Panc1 (cell line): ENCODE measurements at regions not wholly inside any gene's neighbourhood (a gene's known extent, or its start where the extent isn't known, plus 50 kb on each side); places are given as distances from the start of the nearest gene placed in this dataset.

ENCODE experiments used
- ATAC-seq: fragments of 200-7000 bp; cut with Tn5 transposase; 2 replicates; pipeline ENCODE4 v1.9.1; 2020; ENCODE audit warnings: mild to moderate bottlenecking, moderate library complexity
- BruUV-seq: library from RNA; stranded (reverse); fragments of 400-500 nt; replicated peaks from 2 replicates; lab custom pipeline; 2021; lab: Mats Ljungman, UMichigan
- CTCF ChIA-PET: fragments of 300-600 bp; sonication (Branson Sonifier 250); formaldehyde crosslinking; loops from one replicate; lab custom pipeline; 2022; ENCODE audit warnings: antibody characterized with exemption; lab: Charles Lee
- POLR2A ChIA-PET: fragments of 300-600 bp; sonication (Branson Sonifier 250); formaldehyde crosslinking; loops from one replicate; lab custom pipeline; 2022; ENCODE audit warnings: antibody characterized with exemption; lab: Charles Lee
- DNase-seq: peaks from one replicate; pipeline ENCODE4 v3.0.0-alpha.2; 2010; ENCODE audit warnings: low read depth, low spot score
- H3K27ac ChIP-seq: 2 replicates; pipeline ENCODE4 v1.5.1; 2011; ENCODE audit warnings: mild to moderate bottlenecking, low read length, inconsistent platforms
- H3K27me3 ChIP-seq: fragments of 200-500 bp; sonication (Bioruptor generic); 2 replicates; pipeline ENCODE4 v1.6.0; 2014; ENCODE audit warnings: low read length, inconsistent platforms; ENCODE audit not compliant: control insufficient read depth, insufficient read depth
- H3K36me3 ChIP-seq: fragments of 200-500 bp; sonication (Bioruptor generic); 2 replicates; pipeline ENCODE4 v1.5.1; 2014; ENCODE audit warnings: inconsistent platforms, mild to moderate bottlenecking, low read length, moderate library complexity; ENCODE audit not compliant: control insufficient read depth, insufficient read depth
- H3K4me1 ChIP-seq: 2 replicates; pipeline ENCODE4 v1.5.1; 2011; ENCODE audit warnings: inconsistent platforms, mild to moderate bottlenecking, low read length, moderate library complexity; ENCODE audit not compliant: control insufficient read depth, insufficient read depth
- H3K4me3 ChIP-seq, 2 experiments: 2 replicates each; pipeline ENCODE4 v1.5.1; 2011 to 2012; ENCODE audit warnings: low read depth in 2 of 2, low read length in 2 of 2, mild to moderate bottlenecking in 2 of 2, inconsistent platforms in 1 of 2, moderate library complexity in 1 of 2
- H3K9me3 ChIP-seq: fragments of 200-500 bp; sonication (Bioruptor generic); 2 replicates; pipeline ENCODE4 v1.5.1; 2014; ENCODE audit warnings: low read depth, mild to moderate bottlenecking, inconsistent platforms, low read length, moderate library complexity; ENCODE audit not compliant: control insufficient read depth, insufficient read depth
- POLR2AphosphoS5 ChIP-seq: IDR thresholded peaks from 2 replicates; pipeline ENCODE4 v1.6.1; 2012; ENCODE audit warnings: mild to moderate bottlenecking, low read depth, low read length, moderate library complexity
- REST ChIP-seq, 2 experiments: IDR thresholded peaks; 2 replicates each; pipeline ENCODE4 v1.6.1; 2011 to 2012; ENCODE audit warnings: low read depth in 2 of 2, control low read depth in 1 of 2, low read length in 1 of 2, mild to moderate bottlenecking in 1 of 2, moderate library complexity in 1 of 2; ENCODE audit not compliant: insufficient read depth in 1 of 2
- SIN3A ChIP-seq: IDR thresholded peaks from 2 replicates; pipeline ENCODE4 v1.6.1; 2012; ENCODE audit warnings: low read depth, mild to moderate bottlenecking, low read length, moderate library complexity, borderline replicate concordance; ENCODE audit not compliant: insufficient read depth
- TCF7L2 ChIP-seq: IDR thresholded peaks from 2 replicates; pipeline ENCODE4 v1.6.1; 2011; ENCODE audit warnings: mild to moderate bottlenecking, low read depth, low read length, inconsistent platforms
- in situ Hi-C: cut with HindIII; loops from 2 replicates; pipeline ENCODE4 v1.10.0; 2016; ENCODE audit warnings: low sequenced_read_pairs, low pct_unique_long_range_greater_than_20kb
- intact Hi-C: fragments of 100-400 bp; cut with micrococcal nuclease; formaldehyde crosslinking; loops from one replicate; pipeline ENCODE4 v1.10.0; 2022; ENCODE audit not compliant: unreplicated experiment
- TF ChIP-seq, protein P1 (sequence below): fragments of 450-650 bp; IDR thresholded peaks from 2 replicates; pipeline ENCODE4 v1.5.1; 2017; ENCODE audit warnings: mild to moderate bottlenecking

DNA sequence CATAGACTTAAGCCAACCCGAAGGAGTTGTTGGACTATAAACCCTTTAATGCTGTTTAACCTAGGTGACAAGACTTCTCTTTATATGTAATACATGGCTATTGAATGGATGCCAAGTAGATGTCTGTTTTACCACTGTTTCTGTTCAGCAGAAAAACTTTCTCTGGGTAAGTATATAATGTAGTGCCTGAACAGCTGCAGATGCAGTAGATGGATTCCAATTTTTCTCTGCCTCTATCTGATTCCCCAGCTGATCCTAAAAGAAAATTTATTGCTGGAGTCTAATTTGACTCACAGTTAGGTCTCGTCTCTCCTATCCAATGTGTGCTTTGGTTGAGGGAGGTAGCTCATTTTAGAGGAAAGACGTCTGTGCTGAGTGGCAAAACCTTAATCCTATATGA lies 256.5 kb upstream of the CBLB start:
- no TSS peak for BruUV-seq
- no peak for TF ChIP-seq REST (IDR thresholded peaks at IDR 0.05; ENCODE audit: insufficient read depth in 1 of 2, low read depth in 2 of 2, low read length in 1 of 2)
- no peak for TF ChIP-seq SIN3A
- TF ChIP-seq TCF7L2, result no peak
- no peak for TF ChIP-seq POLR2AphosphoS5
- TF ChIP-seq, protein P1, sequence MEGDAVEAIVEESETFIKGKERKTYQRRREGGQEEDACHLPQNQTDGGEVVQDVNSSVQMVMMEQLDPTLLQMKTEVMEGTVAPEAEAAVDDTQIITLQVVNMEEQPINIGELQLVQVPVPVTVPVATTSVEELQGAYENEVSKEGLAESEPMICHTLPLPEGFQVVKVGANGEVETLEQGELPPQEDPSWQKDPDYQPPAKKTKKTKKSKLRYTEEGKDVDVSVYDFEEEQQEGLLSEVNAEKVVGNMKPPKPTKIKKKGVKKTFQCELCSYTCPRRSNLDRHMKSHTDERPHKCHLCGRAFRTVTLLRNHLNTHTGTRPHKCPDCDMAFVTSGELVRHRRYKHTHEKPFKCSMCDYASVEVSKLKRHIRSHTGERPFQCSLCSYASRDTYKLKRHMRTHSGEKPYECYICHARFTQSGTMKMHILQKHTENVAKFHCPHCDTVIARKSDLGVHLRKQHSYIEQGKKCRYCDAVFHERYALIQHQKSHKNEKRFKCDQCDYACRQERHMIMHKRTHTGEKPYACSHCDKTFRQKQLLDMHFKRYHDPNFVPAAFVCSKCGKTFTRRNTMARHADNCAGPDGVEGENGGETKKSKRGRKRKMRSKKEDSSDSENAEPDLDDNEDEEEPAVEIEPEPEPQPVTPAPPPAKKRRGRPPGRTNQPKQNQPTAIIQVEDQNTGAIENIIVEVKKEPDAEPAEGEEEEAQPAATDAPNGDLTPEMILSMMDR, result no peak

DNA sequence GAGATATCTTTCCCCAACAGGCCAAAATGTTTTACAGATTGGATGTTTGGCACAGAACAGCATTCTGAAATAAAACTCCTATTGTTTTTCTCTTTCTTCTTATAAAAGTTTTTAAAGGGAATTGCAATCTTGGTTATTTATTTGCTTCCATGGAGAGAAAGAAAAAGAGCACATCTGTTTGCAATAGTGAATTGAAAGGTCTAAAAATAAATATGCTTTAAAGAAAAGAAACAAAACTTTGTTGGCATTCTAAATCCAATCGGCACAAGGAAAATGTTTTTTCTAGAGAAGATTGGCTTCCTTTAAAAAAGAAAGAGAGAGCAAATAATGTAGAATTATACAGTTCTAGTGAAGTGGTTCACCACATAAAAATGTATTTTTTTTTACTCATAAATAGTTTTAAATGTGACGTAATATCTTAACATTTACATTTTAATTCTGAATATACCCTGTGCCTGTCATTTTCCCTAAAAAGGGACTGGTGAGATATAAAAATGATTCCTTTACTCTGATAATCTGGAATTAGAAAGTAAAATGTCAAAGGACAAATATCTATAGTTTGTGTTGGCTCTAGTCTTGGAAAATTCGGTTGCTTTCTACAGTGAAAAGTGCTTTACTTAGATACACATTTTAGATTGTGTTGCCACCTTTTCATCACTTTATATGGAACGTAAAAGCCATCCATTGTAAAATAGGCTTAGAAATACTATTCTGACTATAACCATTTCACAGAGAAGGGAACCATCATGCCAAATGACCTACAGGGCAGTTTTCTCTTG lies 257.4 kb upstream of the CBLB start:
- POLR2A ChIA-PET, result no interaction called here
- in situ Hi-C loops, result no loop called here
- no peaks in the 10 kb centered on the region for H3K4me1 ChIP-seq
- no peak for DNase-seq
- CTCF ChIA-PET, result no interaction called here
- H3K9me3 ChIP-seq, result no peaks in the 10 kb centered on the region
- no peak for TF ChIP-seq POLR2AphosphoS5
- TF ChIP-seq, protein P1, result no peak
- TF ChIP-seq SIN3A, result no peak
- no peak for TF ChIP-seq TCF7L2
- TF ChIP-seq REST (IDR thresholded peaks at IDR 0.05; ENCODE audit: insufficient read depth in 1 of 2, low read depth in 2 of 2, low read length in 1 of 2), result no peak
- no peak overlapping the region for H3K4me3 ChIP-seq
- H3K36me3 ChIP-seq, result no peaks in the 10 kb centered on the region
- ATAC-seq, result no peak
- no peak overlapping the region for H3K27ac ChIP-seq
- no peaks in the 10 kb centered on the region; the same call in 1 of the 2 replicates for H3K27me3 ChIP-seq
- no TSS peak for BruUV-seq
- intact Hi-C loops, result no loop called here

More for the DNA sequence above, 256.5 kb upstream of the CBLB start:
- no peaks in the 10 kb centered on the region for H3K9me3 ChIP-seq
- POLR2A ChIA-PET, result no interaction called here
- no peaks in the 10 kb centered on the region for H3K36me3 ChIP-seq
- H3K4me1 ChIP-seq, result no peaks in the 10 kb centered on the region
- no peak overlapping the region for H3K27ac ChIP-seq
- intact Hi-C loops, result no loop called here
- no peak for ATAC-seq
- H3K4me3 ChIP-seq, result no peak overlapping the region
- CTCF ChIA-PET, result no interaction called here
- H3K27me3 ChIP-seq, result no peaks in the 10 kb centered on the region; the same call in 1 of the 2 replicates
- DNase-seq, result no peak
- in situ Hi-C loops, result no loop called here
